NCI-H510A (cell line): ENCODE measurements at regions not wholly inside any gene's neighbourhood (a gene's known extent, or its start where the extent isn't known, plus 50 kb on each side); places are given as distances from the start of the nearest gene placed in this dataset.
"Not testable (repeated sequence)": the region's sequence is repeated elsewhere in the genome, so short reads cannot be mapped to it uniquely, and the experiment has no call there.

Experiments used
- DNase-seq: peaks from one replicate; lab custom pipeline; 2025; lab: John Stamatoyannopoulos, UW

DNA sequence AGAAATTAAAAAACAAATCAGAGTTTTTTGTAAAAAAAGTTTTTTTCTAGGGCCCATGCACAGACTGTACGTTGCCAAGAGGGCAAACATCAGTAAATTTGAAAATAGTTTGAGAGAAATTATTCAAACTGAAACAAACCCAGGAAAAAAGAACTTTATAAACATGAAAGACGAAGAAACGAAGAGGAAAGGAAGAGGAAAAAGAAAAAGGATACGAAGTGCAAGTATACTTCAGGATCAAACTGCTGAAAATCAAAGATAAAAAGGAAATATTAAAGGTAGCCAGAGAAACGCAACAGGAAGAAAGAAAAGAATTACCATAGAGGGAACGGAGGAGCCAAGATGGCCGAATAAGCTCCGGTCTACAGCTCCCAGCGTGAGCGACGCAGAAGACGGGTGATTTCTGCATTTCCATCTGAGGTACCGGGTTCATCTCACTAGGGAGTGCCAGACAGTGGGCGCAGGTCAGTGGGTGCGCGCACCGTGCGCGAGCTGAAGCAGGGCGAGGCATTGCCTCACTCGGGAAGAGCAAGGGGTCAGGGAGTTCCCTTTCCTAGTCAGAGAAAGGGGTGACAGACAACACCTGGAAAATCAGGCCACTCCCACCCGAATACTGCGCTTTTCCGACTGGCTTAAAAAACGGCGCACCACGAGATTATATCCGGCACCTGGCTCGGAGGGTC lies 94.4 kb upstream of the GAS1 start:
- peak; percentile 2 for DNase-seq

DNA sequence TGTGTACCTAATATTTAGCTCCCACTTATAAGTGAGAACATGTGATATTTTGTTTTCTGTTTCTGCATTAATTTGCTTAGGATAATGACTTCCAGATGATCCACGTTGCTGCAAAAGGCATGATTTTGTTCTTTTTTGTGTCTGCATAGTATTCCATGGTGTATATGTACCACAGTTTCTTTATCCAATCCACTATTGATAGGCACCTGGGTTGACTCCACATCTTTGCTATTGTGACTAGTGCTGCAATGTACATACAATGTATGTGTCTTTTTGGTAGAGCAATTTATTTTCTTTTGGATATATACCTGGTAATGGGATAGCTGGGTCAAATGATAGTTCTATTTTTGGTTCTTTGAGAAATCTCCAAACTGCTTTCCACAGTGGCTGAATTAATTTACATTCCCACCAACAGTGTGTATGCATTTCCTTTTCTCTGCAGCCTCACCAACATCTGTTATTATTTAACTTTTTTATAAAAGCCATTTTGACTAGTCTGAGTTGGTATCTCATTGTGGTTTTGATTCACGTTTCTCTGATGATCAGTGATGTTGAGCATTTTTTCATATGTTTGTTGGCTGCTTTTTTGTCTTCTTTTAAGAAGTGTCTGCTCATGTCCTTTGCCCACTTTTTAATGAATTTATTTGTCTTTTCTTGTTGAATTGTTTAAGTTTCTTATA lies 102.8 kb upstream of the GAS1 start:
- DNase-seq, result not testable (repeated sequence)

- no peak for DNase-seq
Observed at GRCh38 chr9:87054999-87055686, 107.8 kb upstream of the GAS1 start.

GRCh38 chr9:87059772-87060171 lies 112.5 kb upstream of the GAS1 start:
- DNase-seq, result no peak

DNA sequence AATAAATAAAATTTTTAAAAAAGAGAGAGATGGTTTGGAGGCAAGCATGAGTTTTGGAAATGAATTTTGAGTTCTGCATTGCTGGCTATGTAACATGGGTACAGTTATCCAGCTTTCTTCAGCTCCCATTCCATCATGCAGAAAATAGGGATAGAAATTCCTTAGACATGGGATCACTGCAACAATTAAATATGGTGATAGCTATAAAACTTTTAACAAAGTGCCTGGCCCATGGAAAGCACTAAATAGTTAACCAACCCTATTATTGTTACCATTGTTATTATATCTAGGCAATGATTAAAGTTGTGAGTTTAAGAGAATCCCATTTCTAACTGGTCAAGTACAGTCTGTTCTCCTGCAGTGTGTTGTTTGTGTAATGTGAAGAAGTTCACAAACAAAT lies 115.4 kb upstream of the GAS1 start:
- no peak for DNase-seq

GRCh38 chr9:87063246-87063645 lies 115.9 kb upstream of the GAS1 start:
- no peak for DNase-seq

GRCh38 chr9:87063871-87064270 lies 116.6 kb upstream of the GAS1 start:
- DNase-seq, result no peak

DNA sequence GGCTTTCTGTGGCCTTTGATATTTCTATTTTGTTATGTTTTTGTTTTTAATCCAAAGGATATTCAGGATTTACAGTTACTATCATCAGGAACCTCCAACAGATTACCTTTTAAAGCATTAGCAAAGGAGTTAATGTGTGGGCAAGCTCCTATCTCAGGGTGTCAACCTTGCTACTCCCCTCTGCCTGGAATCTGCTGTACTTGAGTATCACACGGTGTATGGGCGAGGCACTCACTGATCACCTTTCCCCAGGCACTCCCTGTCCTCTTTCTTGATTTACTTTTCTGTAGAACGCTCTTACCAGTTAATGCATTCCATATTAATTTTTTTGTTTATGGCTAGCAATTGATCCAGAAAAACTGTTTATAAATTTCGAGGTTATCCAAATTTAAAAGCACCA lies 117.0 kb upstream of the GAS1 start:
- no peak for DNase-seq

- DNase-seq, result no peak
Observed at GRCh38 chr9:87065981-87066380, 118.7 kb upstream of the GAS1 start.

GRCh38 chr9:87067426-87067825 lies 120.1 kb upstream of the GAS1 start:
- DNase-seq, result no peak

GRCh38 chr9:87068177-87068840 lies 121.0 kb upstream of the GAS1 start:
- no peak for DNase-seq

DNA sequence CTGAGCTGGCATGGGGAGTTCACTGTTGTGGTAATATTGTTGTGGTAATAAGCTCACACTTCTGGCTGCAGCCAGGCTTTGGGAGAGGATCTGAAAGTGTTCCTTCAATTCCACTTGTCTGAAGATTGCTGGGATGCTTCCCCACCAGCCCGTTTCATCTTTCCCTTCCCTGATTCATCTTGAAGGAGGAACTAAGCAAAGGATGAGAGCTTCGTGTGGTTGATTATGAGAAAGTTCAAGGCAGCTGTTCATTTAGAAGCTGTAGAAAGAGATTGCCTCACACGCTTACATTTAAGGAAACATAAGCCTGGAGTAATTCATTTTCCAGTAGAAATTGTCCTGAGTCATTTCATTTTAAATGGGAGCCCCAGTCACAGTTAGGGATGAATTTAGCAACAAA lies 122.4 kb upstream of the GAS1 start:
- DNase-seq, result no peak

DNA sequence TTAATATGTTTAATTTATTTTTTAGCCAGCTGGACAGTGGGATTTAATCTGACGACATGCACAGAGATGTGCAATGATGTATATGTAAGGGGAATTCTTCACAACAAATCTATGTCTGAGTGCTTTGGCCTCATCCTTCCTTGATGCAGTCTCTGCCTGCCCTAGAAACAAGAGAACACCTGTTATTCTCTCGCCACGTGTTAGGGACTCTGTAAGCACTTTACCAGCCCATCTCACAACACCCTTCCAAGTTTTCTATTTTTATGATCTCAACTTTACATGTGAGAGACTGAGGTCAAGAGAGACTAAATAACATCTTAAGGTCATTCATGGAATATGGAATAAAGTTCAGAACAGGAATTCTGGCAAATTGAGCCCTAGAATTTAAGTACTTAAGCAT lies 123.0 kb upstream of the GAS1 start:
- DNase-seq, result no peak

GRCh38 chr9:87071473-87071872 lies 124.2 kb upstream of the GAS1 start:
- no peak for DNase-seq

DNA sequence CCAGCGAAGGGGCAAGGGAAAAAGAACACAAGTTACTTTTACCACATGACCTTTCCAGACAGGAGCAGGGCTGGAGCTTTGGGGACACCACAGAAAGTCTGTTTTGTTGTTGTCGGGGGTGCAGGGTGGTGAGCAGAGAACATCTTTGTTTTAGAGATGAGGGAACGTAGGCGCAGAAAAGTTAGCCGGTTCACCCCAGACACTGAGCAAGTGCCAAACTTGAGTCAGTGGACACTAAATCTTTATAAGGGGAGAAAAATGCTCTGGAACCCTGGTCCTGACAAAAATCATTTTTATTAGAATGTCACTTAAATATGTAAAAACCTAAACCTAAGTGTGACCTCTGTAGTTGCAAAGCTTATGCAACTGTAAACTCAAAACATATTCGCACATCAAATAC lies 126.4 kb upstream of the GAS1 start:
- DNase-seq, result no peak

- no peak for DNase-seq
Observed at GRCh38 chr9:87075537-87075936, 128.2 kb upstream of the GAS1 start.

DNA sequence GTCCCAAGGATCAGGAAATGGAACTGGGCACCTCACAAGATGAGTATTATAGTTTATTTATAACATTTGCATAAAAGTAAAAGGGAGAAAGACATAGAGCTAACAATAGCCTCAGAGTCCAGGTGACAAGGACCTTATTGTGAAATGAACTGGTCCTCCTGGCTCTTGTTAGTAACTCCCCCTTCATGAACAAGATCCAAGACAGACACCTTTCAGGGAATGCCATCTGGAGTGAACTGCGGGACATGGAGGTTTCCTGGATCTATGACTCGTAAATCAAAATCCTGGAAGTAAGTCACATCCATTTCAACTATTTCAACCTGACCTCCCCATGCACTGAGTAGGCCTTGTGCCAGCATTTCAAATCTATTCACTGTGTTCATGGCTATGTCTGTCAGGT lies 129.5 kb upstream of the GAS1 start:
- no peak for DNase-seq

- DNase-seq, result no peak
Observed at GRCh38 chr9:87077986-87078385, 130.7 kb upstream of the GAS1 start.

GRCh38 chr9:87080512-87081264 lies 133.4 kb upstream of the GAS1 start:
- no peak for DNase-seq

DNA sequence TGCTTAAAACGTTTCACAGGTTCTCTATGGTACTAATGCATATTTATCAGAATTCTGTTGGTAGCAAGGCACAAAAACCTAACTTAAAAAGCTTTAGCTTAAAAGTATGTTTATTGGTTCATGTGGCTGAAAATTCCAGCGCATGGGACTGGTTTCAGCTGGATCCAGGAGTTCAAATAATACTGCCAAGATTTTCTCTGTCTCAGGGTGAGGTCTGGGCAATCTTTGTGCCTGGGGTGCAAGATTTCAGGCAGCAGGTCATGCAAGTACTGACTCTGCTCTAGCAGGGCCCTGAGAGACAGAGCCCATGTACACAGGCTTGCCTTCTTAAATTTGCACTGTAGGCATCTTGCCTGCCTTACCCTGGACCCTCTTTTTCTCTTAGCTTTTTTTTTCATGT lies 134.2 kb upstream of the GAS1 start:
- DNase-seq, result no peak

DNA sequence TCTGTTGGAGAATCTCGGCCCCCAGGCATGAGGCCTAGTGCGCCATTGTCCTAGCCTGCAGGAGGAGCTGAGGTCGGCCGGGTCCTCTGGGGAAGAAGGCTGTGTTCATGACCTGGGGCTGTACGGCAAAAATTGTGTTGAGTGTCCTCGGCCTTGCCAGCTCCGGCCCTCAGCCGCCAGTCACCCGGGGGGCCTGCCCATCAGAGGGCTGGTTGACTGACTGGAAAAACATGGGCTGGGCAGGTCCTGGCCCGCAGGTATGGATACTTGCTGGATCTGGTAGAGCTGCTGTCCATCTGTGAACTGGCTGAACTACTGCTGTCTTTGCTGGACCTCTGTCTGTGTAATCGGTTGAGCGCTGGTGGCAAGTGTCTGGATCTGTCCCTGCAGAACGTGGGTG lies 136.7 kb upstream of the GAS1 start:
- no peak for DNase-seq

DNA sequence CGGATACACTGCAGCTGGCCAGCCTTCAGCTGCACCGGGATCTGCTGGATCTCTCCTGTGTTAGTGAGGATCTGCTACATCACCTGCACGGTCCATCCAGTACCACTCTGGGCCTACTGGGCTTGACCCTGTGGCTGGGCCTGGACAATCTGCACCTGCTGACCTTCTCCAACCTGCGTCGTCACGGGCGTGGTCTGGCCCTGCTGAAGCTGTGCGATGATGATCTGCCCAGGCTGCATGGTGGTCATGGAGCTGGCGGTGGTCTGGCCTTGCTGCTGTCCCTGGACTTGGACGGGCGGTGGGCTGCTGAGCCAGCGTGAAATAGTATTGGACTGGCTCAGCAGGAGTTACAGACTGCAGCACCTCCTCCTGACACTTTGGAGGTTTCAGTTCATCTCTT lies 137.1 kb upstream of the GAS1 start:
- DNase-seq, result no peak
